Germinal center (tissue), 1 donor: ENCODE measurements at regions not wholly inside any gene's neighbourhood (a gene's known extent, or its start where the extent isn't known, plus 50 kb on each side); places are given as distances from the start of the nearest gene placed in this dataset.
"Not testable (repeated sequence)": the region's sequence is repeated elsewhere in the genome, so short reads cannot be mapped to it uniquely, and the experiment has no call there.

Experiments
- DNase-seq: peaks from one replicate; pipeline ENCODE4 v3.0.0; 2012; ENCODE audit warnings: mixed read lengths, low spot score

DNA sequence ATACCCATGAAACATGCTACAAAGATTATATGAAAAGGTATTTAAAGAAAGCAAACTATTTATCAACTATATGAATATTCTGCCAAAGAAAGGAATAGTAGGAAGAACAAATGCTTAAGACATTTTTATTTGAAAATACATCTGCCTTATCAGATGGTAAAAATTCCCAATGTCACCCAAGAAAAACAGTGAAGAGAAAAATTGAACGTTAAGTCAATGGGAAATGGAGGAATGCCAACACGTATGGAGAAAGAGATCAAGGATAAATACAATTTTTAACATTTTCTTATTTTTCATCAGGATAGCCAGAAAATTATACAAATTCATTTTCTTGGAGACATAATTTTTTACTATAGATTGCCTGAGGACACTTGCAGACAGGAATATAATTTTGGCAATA is 394.2 kb downstream of the ZEB2 start:
- DNase-seq: no peak

DNA sequence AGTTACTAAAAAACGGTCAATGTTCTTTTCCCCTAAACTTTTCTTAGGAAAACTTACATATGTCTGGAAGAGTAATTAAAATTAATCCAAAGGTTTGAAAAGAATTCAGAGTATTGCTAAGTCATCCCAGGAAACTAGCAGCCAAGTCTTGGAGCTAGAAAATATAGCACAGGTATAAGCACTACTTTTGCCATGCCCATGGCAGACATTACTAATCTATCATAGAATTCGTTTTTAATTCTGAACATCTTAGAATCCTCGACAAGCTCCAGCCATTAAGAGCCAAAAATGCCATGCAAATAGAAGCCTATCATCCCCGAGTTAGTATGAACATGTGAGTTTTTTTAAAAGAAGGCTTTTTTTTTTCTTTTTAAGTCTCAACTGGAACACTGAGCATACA is 395.0 kb downstream of the ZEB2 start:
- no peak for DNase-seq

- no peak for DNase-seq
These were observed 399.4 kb downstream of the ZEB2 start for GRCh38 chr2:144120487-144120886.

DNA sequence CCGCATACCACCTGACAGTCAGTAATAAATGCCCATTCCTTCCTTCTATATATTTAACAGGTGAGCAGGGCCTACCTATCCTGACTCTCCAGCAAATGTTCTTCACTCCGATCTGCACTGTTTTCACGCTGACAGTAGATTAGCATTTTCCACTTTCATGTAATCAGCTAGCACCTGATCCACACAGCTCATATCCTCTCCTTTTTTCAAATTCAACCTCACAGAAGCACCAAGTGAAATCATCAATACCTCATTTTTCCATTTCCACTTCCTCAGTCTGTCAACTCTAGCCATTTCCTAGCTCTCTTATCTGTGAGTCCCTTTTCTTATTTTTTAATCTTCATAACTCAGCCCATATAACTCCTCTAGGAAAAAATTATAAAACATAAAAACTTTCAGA is 402.8 kb downstream of the ZEB2 start:
- DNase-seq: no peak

- no peak for DNase-seq
These were observed 404.1 kb downstream of the ZEB2 start for GRCh38 chr2:144115739-144116291.

GRCh38 chr2:144114760-144115159 is 405.2 kb downstream of the ZEB2 start:
- DNase-seq: no peak

DNA sequence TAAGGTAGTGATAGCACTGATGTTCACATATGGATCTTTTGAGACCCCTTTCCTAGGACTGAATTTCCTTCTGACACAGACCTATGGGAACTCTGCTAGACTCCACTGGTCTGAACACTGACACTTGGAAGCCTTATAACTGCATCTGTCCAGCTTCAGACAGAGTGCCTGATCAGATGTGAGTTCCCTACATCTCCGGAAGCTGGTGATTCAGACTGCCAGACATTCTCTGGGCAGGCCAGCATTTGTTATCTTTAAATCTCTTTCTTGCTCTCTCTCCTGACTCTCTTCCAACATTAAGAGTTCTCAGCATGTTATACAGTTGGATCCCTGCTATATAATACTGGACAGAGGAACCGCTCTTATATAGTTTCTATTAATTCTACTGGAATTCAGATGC is 408.5 kb downstream of the ZEB2 start:
- no peak for DNase-seq

DNA sequence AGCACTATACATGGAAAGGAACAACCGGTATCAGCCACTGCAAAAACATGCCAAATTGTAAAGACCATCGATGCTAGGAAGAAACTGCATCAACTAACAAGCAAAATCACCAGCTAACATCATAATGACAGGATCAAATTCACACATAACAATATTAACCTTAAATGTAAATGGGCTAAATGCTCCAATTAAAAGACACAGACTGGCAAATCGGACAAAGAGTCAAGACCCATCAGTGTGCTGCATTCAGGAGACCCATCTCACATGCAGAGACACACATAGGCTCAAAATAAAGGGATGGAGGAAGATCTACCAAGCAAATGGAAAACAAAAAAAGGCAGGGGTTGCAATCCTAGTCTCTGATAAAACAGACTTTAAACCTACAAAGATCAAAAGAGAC is 413.8 kb downstream of the ZEB2 start:
- not testable (repeated sequence) for DNase-seq

DNA sequence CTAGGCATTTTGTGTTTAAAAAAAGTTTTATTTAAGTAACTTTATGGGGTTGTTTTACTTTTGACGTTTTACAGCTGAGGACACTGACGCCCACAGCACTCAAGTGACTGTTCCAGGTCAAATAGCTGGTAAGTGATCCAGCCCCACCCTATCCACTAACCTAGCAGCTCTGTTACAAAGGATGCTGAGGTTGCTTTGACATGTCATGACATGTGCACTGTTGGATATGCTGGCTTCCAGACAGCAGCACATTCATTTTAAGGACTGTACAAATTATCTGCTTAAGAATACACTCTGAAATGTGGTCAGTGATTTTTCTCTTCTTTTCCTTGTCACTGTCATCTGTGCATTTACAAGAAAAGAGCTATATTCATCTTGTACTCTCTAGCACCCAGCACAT is 417.5 kb downstream of the ZEB2 start:
- DNase-seq: no peak

- DNase-seq: no peak
These were observed 420.0 kb downstream of the ZEB2 start for GRCh38 chr2:144099780-144100377.

DNA sequence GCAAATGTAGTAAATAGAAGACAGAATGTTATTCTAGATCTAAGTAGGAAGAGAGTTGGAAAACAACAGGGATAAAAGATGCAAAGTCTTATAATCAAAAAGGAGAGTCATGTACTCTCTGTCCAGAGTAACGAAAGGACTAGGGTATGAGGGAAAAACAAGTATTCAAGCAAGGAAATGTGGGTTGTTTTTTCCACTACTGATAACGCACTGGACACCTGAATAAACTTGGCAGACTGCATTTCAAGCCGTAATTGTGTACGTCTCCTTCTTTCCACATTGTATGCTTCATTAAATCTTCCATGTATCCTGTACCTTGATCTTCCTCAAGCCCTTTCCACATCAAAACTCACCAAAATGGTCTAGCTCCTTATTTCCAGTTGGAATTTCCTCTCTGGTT is 420.6 kb downstream of the ZEB2 start:
- DNase-seq: no peak

- no peak for DNase-seq
These were observed 422.3 kb downstream of the ZEB2 start for GRCh38 chr2:144097440-144098225.

GRCh38 chr2:144096531-144096930 is 423.4 kb downstream of the ZEB2 start:
- DNase-seq: no peak

DNA sequence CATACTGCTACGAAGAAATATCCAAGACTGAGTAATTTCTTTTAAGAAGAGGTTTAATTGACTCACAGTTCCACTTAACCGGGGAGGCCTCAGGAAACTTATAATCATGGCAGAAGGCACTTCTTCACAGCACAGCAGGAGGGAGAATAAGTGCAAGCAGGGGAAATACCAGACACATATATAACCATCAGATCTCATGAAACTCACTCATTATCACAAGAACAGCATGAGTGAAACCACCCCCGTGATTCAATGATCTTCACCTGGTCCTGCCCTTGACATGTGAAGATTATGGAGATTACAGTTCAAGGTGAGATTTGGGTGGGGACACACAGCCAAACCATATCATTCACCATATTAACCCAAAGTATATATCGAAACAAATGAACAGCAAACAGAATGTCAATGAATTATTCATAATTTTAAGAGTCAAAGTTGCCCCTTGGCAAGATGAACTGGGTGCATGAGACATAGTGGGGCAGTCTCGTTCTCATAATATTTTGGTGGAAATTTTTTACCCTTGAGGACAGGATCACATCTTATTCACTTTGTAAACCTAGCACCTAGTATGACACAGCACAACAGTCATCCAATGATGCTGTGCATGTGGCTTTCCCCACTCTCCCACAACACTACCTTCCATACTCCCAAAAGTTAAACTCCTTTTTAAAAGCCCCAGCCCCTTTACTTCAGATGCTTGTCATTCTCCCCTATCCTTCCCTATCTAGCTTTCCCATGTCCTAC is 425.3 kb downstream of the ZEB2 start:
- DNase-seq: no peak

DNA sequence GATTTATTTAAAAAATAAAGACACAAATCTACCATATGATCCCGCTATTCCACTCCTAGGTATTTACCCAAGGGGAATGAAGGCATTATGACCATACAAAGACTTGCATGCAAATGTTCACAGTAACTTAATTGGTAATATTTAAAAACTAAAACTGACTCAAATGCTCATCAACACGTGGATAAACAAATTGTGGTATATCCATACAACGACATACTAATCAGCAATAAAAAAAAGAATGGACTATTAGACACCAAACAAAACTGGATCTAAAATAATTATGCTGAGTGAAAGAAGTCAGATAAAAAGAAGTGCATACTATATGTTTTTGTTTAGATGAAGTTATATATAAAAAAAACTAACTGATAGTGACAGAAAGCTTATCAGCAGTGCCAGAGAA is 428.3 kb downstream of the ZEB2 start:
- no peak for DNase-seq

DNA sequence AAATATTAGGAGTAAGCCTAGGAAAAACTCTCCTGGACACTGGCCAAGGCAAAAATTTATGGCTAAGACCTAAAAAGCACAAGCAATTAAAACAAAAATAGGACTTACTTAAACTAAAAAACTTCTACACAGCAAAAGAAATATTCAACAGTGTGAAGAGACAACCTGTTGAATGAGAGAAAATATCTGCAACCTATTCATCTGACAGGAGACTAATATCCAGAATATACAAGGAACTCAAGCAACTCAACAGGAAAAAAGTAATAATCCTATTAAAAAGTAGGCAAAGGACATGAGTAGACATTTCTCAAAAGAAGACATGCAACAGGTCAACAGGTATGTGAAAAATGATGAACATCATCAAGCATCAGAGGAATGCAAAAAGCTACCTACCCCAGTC is 431.1 kb downstream of the ZEB2 start:
- DNase-seq: no peak

GRCh38 chr2:144086965-144087364 is 433.0 kb downstream of the ZEB2 start:
- DNase-seq: no peak

GRCh38 chr2:144085016-144085415 is 434.9 kb downstream of the ZEB2 start:
- DNase-seq: no peak

DNA sequence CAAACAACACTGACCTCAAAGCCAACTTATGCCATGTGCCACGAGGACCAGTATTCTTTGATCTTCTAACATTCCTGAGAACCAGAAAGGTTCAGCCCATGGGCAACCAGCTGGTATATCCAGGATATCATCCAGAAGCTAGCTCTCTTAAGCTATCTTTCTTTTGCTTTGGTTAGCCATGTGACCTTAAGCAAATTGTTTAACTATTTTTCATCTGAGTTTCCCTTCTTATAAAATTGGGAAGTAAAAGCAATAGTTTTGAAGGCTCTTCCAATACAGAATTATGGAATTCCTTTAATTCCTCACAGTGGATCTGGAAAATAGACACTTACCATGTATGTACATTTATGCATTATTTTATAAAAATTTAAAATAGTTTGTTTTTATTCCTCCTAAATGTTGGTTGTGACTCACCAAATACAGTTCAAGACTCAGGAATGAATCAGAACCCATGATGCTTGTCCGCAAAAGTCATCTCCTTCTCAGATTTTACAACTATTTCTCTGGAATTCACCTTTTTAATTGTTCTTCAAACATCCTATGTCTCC is 435.7 kb downstream of the ZEB2 start:
- DNase-seq: no peak

GRCh38 chr2:144083211-144083610 is 436.7 kb downstream of the ZEB2 start:
- no peak for DNase-seq

DNA sequence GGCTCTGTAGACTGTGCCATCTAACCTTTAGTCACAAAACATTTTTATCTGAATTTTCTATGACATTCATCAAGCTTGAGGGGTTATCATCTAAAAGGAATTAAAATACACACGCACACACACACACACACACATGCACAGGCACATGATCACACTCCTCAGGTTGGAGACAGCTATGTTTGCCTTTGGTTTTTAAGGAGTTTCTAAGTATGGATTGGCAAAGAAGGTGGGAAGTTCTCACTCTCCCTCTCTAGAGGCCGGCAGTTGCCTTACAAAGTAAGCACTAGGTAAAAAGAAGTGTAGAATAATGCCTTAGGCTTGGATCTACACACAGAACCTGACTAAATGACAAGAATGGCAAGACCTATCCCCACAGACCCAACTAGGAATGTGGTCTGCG is 437.1 kb downstream of the ZEB2 start:
- DNase-seq: no peak

GRCh38 chr2:144082327-144082726 is 437.6 kb downstream of the ZEB2 start:
- no peak for DNase-seq

GRCh38 chr2:144081272-144081671 is 438.6 kb downstream of the ZEB2 start:
- no peak for DNase-seq
